Adipocyte (in vitro differentiated cells): ENCODE measurements at regions not wholly inside any gene's neighbourhood (a gene's known extent, or its start where the extent isn't known, plus 50 kb on each side); places are given as distances from the start of the nearest gene placed in this dataset.
"Not testable (repeated sequence)": the region's sequence is repeated elsewhere in the genome, so short reads cannot be mapped to it uniquely, and the experiment has no call there.

Source experiments
- DNase-seq: peaks from one replicate; pipeline ENCODE4 v3.0.0-alpha.2; 2015; ENCODE audit warnings: low read depth
- H3K27me3 ChIP-seq: replicated peaks from 2 replicates; pipeline ENCODE4 v1.7.0; 2013; ENCODE audit warnings: mild to moderate bottlenecking, low read length, moderate library complexity; ENCODE audit not compliant: control insufficient read depth, insufficient read depth
- H3K36me3 ChIP-seq: 2 replicates; pipeline ENCODE4 v1.7.0; 2013; ENCODE audit warnings: low read length, mild to moderate bottlenecking, moderate library complexity; ENCODE audit not compliant: control insufficient read depth, insufficient read depth, severe bottlenecking
- H3K4me1 ChIP-seq: 2 replicates; pipeline ENCODE4 v1.7.0; 2013; ENCODE audit warnings: mild to moderate bottlenecking, low read length, moderate library complexity; ENCODE audit not compliant: control insufficient read depth, insufficient read depth
- H3K4me3 ChIP-seq: 2 replicates; pipeline ENCODE4 v1.7.0; 2013; ENCODE audit warnings: mild to moderate bottlenecking, low read length, moderate library complexity
- H3K9ac ChIP-seq: 2 replicates; pipeline ENCODE4 v1.7.0; 2013; ENCODE audit warnings: mild to moderate bottlenecking, low read length, moderate library complexity
- H3K9me3 ChIP-seq: 2 replicates; pipeline ENCODE4 v1.7.0; 2013; ENCODE audit warnings: mild to moderate bottlenecking, low read length, moderate library complexity; ENCODE audit not compliant: control insufficient read depth

DNA sequence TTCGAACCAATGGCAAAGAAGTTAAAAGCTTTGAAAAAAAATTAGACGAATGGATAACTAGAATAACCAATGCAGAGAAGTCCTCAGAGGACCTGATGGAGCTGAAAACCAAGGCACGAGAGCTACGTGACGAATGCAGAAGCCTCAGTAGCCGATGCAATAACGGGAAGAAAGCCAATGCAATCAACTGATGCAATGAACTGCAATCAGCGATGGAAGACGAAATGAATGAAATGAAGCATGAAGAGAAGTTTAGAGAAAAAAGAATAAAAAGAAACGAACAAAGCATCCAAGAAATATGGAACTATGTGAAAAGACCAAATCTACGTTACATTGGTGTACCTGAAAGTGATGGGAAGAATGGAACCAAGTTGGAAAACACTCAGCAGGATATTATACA lies 52.6 kb upstream of the MRPS30 start:
- H3K27me3 ChIP-seq, H3K9me3 ChIP-seq, DNase-seq, H3K4me1 ChIP-seq, H3K4me3 ChIP-seq, H3K36me3 ChIP-seq, H3K9ac ChIP-seq: not testable (repeated sequence)

DNA sequence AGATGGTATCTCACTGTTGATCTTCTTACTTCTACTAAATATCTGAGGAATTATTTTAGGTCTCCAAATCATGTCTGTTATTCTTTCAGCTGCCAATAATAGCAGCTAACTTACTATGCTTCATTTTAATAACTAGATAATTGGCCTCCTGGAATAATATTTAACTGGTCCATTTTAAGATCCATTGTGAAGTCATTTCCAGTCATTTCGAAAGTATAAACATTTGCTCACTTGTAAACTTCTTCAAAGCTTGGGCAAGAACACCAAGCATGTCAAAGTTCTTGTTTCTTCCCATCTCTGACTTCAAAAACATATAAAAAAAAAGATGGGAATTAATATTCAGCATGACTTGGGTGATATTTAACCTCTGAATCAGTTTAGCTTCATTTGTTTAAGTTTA lies 61.4 kb upstream of the MRPS30 start:
- Histone ChIP-seq H3K4me1 (peaks cover 5% of the 10 kb centered on the region), H3K9me3 (no peaks in the 10 kb centered on the region), H3K36me3 (no peaks in the 10 kb centered on the region), H3K27me3 (no peaks in the 10 kb centered on the region), H3K4me3 (no peak overlapping the region), H3K9ac (no peak overlapping the region)
- no peak for DNase-seq

DNA sequence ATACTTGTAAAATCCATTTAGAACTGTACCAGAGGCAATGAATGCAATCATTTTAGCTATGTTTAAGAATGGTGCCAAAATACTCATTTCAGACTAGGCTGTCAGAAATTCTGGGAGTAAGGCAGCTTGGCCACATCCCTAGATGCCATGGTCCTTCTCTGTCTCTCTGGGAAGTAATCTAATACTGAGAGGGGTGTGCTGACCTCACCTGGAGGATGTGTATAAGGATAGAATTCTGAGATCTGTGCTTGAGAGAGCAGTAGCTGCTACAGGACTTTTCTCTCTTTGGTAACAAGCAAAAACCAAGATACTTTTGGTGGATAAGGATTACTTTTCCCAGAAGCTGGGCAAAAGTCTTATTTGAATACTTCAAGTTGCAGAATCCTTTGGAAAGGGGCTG lies 68.1 kb upstream of the MRPS30 start:
- DNase-seq = no peak

DNA sequence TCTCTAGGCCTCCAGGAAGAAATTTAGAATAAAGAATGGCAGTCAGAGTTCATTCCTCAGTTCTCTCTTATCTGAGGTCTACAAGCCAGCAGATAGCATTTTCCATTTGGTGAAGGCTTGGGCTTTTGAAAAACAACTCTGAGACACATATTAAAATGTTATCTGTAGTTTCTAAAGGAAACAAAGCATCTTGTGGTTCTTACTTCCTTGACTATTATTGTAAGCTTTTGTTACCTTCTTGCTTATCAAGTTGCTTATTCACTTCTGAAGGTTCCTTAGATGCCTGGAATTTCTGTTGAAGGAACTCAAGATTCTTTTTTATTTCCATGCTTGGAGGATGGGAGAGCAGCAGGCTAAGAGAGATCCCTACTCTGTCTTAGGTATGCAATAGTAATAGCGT lies 79.2 kb upstream of the MRPS30 start:
- no peak overlapping the region for H3K9ac ChIP-seq
- H3K4me1 ChIP-seq = no peaks in the 10 kb centered on the region
- H3K36me3 ChIP-seq = no peaks in the 10 kb centered on the region
- no peak for DNase-seq
- no peaks in the 10 kb centered on the region for H3K9me3 ChIP-seq
- no peak overlapping the region for H3K4me3 ChIP-seq
- no peaks in the 10 kb centered on the region for H3K27me3 ChIP-seq

More for the DNA sequence above, 68.1 kb upstream of the MRPS30 start:
- Histone ChIP-seq H3K4me3 (no peak overlapping the region), H3K9ac (no peak overlapping the region), H3K36me3 (no peaks in the 10 kb centered on the region), H3K9me3 (no peaks in the 10 kb centered on the region), H3K4me1 (no peaks in the 10 kb centered on the region), H3K27me3 (no peaks in the 10 kb centered on the region)

DNA sequence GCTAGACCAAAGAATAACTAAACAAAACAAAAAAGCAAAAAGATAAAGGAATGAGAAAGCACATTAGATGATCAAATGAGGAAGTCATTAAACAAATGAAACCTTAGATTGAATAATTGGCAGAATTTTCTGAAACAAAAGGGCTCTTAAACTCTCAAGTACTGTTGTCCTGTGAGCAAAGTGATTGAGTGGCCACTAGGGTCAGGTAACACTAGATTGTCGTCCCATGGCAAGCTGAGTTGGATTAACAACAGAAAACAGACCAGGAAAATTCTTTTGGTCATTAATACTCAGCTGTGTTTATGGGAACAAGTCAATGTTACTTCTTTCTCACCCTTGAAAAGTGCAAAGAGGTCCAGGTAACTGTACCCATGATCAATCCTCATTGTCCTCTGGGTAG lies 81.6 kb upstream of the MRPS30 start:
- no peak for DNase-seq
- no peak overlapping the region for H3K4me3 ChIP-seq
- H3K4me1 ChIP-seq = no peaks in the 10 kb centered on the region
- no peaks in the 10 kb centered on the region for H3K9me3 ChIP-seq
- no peaks in the 10 kb centered on the region for H3K36me3 ChIP-seq
- H3K27me3 ChIP-seq = no peaks in the 10 kb centered on the region
- no peak overlapping the region for H3K9ac ChIP-seq

DNA sequence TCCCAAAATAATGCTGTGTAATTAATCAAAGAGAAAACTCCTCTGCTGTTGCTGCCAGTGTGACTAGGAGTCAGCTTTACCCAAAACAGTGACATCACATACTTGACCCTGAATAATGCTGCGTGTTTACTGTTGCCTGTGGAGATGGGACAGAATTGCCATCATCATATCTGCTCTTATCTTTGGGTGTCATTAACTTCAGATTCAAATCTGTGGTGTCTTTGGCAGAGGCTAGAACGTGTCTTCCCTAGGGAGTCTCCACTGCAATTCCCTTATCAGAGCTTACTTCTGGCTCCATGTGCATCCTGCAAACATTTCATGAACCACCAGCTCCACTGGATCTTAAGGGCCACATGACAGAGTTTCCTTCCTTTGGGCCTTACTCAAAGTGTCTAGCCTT lies 88.9 kb upstream of the MRPS30 start:
- no peak for DNase-seq
- Histone ChIP-seq H3K27me3 (no peaks in the 10 kb centered on the region), H3K36me3 (no peaks in the 10 kb centered on the region), H3K4me1 (no peaks in the 10 kb centered on the region), H3K9ac (no peak overlapping the region), H3K4me3 (no peak overlapping the region), H3K9me3 (no peaks in the 10 kb centered on the region)

DNA sequence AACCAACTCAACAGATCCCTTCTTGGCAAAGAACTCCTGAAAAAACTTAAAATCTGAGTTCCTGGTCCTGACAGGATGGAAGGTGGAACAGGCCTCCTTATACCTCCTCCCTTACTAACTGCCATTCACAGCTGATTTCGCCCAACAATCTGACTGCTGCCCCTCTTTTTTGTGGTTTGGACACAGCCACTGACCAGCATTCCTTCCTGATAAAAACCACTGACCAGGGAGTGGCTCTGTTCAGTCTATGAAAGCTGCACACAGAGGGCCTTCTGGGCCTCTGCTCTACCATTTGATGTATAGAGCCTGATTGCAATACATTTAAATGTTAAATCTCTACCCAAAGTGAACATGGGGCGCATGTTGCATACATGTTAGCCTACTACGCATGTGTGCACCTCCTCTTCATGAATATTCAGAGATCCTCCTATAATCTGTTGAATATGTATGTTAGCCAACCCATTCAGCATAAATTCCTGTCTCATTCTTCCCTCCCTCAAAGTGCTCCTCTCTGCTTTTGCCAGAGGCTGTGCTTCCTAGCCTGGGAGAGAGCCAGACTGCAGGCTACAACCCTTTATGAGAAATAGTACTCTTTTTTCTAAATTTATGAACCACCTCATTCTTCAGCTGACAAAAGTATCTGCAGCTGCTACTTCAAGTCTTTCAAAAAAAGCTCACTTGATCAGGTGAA lies 93.7 kb upstream of the MRPS30 start:
- no peak overlapping the region for H3K4me3 ChIP-seq
- no peaks in the 10 kb centered on the region for H3K27me3 ChIP-seq
- no peak overlapping the region for H3K9ac ChIP-seq
- no peaks in the 10 kb centered on the region for H3K4me1 ChIP-seq
- no peaks in the 10 kb centered on the region for H3K9me3 ChIP-seq
- no peaks in the 10 kb centered on the region for H3K36me3 ChIP-seq
- no peak for DNase-seq

DNA sequence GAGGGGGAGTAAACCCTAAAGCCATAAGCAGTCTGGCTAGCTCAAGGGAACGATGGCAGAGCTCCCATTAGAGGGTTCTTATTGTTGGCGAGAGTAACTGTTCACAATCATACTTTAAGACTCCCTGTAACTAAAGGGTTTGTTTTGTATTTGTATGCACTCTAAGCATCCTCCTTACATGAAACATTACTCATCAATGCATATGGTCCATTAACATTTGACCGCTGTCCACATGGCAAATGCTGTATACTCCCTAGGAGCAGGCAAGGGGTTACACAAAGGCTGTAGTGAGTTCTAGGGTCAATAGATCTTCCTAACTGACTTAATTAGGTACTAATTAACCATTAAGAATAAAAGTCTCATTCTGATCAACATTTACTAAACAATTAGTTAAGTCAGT lies 95.3 kb upstream of the MRPS30 start:
- H3K9ac ChIP-seq = no peak overlapping the region
- H3K27me3 ChIP-seq = no peaks in the 10 kb centered on the region
- no peaks in the 10 kb centered on the region for H3K4me1 ChIP-seq
- no peak for DNase-seq
- H3K4me3 ChIP-seq = no peak overlapping the region
- H3K36me3 ChIP-seq = no peaks in the 10 kb centered on the region
- no peaks in the 10 kb centered on the region for H3K9me3 ChIP-seq

DNA sequence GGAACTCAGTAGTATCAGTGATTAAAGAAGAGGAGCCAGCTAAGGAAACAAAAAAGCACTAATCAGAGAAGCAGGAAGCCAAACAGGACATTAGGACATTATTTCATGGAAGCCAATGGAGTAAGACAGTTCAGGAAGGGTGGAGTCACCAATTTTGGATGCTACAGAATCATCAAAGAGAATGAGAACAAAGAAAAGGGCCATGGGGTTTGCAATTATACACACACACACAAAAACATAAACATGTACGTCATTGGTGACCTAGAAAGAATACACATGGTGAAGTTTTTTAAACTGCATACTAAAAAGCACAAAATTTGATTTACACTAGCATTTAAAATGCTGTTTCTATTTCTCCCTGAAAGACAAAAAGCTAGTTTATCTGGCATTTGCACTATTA lies 96.8 kb upstream of the MRPS30 start:
- no peaks in the 10 kb centered on the region for H3K27me3 ChIP-seq
- H3K9me3 ChIP-seq = no peaks in the 10 kb centered on the region
- no peak overlapping the region for H3K9ac ChIP-seq
- no peaks in the 10 kb centered on the region for H3K4me1 ChIP-seq
- no peaks in the 10 kb centered on the region for H3K36me3 ChIP-seq
- no peak for DNase-seq
- H3K4me3 ChIP-seq = no peak overlapping the region

DNA sequence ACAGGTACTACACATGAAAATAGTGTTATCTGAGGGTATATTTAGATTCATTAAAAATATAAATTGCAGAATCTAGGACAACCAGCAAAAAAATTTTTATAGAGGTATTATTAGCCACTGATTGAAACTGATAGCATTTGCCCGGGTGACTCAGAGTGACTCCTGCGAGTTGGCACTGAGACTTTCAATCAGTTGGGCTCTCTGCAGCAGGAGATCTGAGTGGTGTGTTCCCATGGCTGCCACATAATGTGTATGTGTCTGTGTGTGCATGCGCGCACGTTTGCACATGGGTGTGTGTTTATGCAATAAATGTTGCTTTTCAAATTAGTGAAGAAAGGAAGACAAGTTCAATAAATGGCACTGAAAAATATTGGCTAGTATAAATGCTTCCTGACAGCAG lies 100.1 kb upstream of the MRPS30 start:
- no peaks in the 10 kb centered on the region for H3K9me3 ChIP-seq
- H3K4me1 ChIP-seq = no peaks in the 10 kb centered on the region
- no peaks in the 10 kb centered on the region for H3K36me3 ChIP-seq
- no peak overlapping the region for H3K9ac ChIP-seq
- no peak for DNase-seq
- H3K27me3 ChIP-seq = no peaks in the 10 kb centered on the region
- no peak overlapping the region for H3K4me3 ChIP-seq

DNA sequence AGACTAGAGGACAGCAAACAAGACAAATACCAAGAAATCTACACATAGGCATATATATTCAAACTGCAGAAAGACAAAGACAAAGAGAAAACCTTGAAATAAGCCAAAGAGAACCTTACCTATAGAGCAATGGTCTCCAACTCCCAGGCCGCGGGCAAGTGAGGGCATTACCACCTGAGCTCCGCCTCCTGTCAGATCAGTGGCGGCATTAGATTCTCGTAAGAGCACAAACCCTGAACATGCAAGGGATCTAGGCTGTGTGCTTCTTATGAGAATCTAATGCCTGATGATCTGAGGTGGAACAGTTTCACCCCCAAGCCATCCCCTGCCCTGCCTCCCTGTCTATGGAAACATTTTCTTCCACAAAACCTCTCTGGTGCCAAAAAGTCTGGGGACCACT lies 101.0 kb upstream of the MRPS30 start:
- Histone ChIP-seq H3K36me3 (no peaks in the 10 kb centered on the region), H3K4me1 (no peaks in the 10 kb centered on the region), H3K4me3 (no peak overlapping the region), H3K27me3 (no peaks in the 10 kb centered on the region), H3K9me3 (no peaks in the 10 kb centered on the region), H3K9ac (no peak overlapping the region)
- no peak for DNase-seq

DNA sequence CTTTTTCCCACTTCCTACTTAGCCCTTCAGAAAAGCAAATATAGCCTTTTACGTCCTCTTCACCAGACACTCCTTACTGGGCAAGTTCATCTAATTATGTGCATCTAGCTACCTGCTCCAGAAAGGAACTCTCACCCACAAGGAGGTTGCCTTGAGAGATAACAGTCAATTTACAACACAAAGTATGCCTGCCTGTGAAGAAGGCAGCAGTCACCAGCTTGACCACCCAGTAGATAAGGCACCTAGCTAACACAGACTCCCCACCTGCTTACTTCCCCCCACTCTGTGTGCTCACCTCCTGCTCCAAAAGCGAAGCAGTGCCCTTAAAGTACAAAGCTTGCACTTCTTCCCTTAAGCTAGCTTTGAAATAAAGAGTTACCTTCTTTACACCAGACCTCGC lies 111.7 kb upstream of the MRPS30 start:
- Histone ChIP-seq H3K9me3 (no peaks in the 10 kb centered on the region), H3K4me1 (no peaks in the 10 kb centered on the region), H3K27me3 (no peaks in the 10 kb centered on the region), H3K9ac (no peak overlapping the region), H3K4me3 (no peak overlapping the region), H3K36me3 (no peaks in the 10 kb centered on the region)
- no peak for DNase-seq
